ENCODE measurements at regions not wholly inside any gene's neighbourhood (a gene's known extent, or its start where the extent isn't known, plus 50 kb on each side); places are given as distances from the start of the nearest gene placed in this dataset.

DNA sequence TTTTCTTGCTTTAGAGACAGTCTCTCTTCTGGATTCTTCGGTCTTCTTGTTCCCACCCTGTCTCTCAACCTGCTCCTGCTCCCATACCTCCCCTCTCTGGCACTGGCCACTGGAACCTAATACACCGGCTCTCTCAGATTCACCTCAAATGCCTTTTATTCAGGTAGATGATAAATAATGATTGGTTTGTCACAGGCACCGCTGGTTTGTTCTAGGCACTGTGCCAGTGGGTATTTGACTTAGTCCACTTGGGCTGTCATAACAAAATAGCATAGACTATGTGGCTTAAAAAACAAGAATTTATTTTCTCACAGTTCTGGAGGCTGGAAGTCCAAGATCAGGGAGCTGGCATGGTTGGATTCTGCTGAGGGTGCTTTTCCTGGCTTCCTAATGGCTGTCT lies 278.2 kb upstream of the STT3B start:
- DNase-seq, result peak; percentile 13

DNA sequence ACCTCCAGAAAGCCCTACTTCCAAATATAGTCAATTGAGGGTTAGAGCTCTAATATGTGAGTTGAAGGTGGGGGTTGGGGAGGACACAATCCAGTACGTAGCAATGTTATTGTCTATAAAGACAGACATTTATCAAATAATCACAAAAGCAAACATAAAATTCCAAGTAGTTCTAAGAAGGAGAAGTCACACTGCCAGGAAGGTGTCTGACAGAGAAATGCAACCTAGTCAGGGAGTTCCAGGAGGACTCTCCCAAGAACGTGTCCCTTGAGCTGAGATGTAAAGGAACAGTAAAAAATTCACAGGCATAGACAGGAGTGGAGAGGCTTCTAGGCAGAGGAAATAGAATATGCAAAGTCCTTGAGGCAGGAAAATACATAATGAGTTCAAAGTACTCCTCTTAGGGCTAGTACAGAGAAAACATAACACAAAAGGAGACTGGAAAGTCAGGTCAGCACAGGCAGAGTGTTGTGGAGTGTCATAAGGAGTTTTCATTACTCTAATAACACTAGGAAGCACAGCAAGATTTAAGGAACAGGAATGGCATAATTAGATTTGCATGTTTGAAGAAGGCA lies 277.6 kb upstream of the STT3B start:
- no peak for DNase-seq

DNA sequence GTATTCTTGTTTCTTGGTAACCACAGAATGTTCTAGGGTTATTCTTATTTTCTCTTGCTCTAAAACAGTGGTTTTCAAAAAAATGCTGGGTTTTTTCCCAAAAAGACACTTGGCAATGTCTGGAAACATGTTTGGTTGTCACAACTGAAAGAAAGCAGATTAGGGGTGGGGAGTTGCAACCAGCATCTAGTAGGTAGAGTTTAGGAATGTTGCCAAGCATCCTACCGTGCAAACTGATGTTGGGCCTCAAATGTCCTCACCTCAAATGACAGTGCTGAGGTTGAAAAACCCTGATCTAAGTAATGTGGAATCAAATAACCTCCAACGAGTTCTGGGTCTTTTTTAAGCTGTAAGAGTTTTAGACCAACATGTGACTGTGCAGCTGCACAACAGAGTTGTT lies 270.5 kb upstream of the STT3B start:
- DNase-seq, result no peak

DNA sequence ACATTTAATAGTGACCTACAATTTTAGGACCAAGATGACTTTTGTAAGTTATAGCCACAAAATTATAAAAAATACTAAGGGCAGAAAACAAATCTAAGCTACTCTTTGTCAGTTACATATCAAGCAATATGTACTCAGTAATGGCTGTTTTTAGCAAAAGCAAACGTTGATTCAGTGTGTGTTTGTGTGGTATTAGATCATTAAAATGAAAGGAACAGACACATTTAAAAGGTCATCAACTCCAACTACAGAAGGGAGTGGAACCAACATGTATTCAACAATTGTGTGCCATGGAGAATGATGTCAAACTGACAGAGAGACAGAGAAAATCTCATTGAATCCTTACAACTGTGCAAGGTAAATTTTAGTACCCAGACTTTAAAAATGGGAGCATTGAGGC lies 268.8 kb upstream of the STT3B start:
- no peak for DNase-seq

DNA sequence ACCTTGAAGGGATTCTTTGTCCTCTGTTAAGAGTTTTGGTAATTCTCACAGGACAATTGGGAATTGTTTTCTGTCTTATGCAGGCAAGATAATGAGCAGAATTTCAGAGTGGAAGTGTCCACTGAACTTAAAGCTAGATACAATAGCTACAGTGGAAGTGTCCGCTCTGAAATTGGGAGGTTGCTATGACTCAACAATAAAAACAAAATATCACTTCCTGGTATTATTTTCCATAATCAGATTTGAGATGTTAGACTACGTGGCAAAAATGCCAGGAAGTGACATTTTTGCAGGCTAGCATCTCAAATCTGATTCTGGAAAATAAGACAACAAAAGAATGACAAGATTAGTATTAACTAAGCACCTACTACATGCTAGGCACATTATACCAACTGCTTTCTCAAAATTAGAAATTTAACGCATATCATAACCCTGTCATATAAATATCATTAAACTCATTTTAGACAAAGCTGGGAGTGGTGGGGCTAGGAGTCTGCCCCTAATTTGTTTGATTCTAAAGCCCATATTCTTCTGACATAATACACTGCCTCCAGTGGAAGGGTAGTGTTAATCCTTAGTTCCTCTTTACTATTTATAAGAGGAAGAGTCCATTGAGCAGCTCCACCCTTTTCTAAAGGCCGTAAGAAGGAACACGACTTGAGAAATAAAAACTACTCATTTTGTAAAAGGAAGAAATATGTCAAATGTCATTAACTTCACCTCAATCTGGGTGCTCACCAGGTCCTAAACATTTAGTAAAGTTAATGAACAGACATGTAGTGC lies 266.9 kb upstream of the STT3B start:
- no peak for DNase-seq

DNA sequence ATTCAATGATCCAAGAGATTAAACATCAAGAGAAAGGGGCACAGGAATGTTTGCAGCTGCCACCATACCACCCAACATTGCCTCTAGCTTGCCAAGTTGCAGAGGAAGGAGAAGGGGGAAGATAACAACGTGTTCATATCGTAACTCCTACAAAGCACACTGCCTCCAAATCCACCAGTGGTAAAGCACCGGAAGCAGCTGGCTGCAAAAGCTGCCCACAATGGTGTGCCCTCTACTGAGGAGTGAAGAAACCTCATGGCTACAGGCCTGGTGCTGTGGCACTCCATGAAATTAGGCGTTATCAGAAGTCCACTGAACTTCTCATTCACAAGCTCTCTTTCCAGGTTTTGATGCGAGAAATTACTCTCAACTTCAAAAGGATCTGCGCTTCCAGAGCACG lies 263.9 kb upstream of the STT3B start:
- DNase-seq, result no peak

DNA sequence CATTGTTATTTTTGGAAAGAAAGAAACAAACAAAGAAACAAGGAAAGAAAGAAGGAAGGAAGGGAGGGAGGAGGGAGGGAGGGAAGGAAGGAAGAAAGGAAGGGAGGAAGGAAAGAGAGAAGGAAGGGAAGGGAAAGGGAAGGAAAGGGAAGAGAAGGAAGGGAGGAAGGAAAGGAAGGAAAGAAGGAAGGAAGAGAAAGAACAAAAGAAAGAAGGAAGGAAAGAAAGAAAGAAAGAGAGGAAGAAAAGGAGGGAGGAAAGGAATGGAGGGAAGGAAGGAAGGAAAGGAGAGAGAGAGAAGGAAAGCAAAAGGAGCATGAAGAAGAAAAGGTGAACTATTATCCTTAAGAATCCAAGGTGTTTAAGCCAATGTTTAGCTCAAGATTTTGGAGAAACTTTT lies 262.7 kb upstream of the STT3B start:
- DNase-seq, result no peak

DNA sequence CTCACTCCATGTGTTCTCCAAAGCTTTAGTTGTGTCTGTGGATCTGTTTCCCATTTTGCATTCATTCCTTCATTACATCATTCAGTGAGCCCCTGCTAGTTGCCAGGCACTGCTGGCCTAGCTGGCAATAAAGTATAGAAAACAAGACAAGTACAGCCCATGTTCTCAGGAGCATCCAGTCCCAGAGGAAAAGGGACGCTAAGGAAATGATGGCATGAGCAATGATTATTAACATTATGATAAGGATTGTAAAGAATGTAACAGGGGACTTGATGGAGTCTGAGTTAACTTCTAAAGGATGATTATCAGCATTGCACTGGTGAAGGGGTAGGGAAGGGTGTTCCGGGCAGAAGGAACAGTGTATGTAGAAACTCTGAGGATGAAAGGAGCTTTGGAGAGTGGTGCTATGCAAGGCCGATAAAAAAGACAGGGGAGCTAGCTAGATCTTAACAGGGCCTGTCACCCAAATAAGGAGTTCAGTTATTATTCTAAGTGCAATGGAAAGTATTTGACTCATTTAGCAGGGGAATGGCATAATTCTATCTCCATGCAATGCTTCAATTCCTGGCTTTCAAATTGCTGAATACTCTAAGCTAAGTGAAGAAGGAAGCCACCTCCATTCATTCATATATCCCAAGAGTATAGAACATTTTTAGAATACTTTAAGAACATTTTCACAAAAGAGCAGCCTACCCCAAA lies 258.2 kb upstream of the STT3B start:
- no peak for DNase-seq

DNA sequence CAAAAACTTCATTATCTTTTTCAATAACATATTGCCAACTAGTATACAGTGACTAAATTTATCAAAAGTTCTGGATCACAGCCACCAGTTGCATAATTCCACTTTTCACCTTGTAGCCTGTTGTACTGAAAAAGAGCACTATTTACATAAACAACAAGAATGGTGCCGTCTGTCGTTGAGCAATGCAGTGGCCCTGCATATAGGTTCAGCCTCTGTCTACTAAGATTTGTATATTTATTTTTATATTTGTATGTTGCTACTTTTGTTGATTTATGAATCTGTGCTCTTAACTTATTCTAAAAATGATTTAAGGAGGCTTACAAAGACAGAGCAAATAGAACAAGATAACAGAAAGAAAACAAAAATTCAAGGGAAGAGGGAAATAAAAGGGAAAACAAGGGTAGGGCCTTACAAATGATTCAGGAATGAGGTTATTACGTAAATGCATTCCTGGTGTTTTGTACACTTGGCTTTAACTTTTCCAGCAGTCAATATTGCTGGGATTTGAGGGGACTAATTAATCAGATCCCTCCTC lies 257.6 kb upstream of the STT3B start:
- DNase-seq, result no peak

DNA sequence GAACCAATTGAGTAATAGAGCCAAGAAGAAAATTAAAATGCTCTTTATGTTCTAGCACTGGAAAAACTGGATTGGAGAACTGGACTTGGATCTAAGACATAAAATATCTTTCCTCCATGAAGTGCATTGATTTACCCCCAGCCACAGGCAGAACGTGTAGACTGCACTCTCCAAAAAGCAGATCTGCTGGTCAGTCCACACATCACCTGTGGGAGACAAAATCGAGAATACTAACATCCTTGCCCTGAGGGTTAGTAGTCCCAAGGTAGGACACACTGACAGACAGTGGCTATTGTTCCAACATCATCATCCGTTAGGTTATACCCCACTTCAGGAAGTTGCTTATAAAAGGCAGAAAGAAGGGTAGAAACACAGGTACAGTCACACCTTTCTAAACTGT lies 257.1 kb upstream of the STT3B start:
- DNase-seq, result no peak

DNA sequence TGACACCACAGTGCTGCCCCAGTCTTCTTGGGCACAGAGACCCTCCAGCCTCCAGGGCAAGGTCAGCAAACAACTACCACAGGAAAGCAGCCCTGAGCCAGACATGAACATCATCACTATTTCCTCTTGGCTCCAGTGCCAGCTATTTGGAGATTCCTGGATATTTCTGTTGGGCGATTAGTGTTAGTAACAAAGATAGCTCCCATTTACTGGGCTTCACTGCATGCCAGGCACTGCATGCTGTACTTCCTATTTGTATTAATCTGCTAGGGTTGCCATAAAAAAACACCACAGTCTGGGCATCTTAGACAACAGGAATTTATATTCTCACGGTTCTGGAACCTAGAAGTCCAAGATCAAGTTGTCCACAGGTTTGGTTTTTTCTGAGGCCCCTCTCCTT lies 255.1 kb upstream of the STT3B start:
- DNase-seq, result no peak

DNA sequence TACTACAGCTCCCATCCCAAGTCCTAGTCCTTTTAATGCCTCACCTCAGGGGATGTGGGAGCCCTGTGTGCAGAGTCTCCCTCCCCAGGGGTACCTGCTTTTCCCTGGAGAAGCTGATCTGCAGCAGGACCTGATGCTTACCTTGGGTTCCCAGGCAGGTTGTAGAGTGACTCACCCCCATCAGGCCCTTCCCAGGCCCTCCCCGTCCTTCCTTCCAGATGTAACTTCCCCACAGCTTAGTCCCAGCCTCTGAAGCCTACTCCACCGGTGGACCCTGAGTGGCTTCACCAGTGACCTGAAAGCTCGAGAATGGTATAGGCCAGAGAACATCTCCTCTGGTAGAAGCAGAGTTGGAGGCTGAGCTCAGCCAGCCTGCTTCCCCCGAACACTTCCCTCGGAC lies 254.2 kb upstream of the STT3B start:
- DNase-seq, result no peak

DNA sequence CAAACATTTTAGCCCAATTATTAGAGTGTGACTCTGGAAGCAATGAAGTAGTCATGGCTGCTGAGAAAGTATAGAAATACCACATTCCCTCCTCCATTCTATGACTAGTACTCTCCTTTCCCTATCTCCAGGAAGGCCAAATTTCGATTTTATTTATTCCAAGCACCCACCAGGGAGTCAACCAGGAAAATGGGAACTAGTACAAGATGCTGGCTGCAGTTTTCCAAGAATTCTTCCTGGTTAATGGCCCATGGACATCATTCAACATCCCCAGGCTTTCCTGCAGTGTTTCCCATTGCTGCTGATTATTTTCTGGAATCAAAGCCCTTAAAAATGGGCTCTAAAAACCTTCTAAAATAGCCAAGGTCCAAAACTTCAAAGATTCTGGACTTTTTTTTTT lies 247.9 kb upstream of the STT3B start:
- no peak for DNase-seq

DNA sequence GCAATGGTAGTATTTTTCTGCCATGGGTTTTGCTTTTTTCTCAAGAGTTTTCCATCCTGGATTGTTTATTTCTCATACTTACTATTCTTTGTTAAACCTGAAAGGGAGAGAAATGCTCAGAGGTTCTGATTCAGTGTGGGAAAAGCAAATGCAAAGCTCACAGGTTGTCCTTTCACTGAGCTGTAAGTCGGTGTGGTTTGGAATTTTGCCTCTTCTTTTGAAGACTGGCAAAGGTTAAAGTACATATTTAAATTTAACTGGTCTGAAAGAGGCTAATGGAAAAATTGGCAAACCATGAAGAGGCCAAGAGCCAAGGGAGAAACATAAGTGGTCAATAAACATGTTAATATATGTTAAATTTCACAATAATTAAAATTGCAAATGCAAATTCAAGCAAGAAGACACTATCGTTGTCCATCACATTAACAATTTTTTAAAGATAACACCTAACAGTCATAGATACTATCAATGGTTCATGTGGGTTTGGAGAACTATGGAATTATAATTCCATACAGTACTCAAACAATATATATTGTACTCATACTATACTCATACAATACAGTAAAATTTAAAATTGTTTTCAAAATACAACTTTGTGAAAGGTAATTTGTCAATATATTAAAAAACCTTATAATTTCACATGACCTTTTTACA lies 246.8 kb upstream of the STT3B start:
- DNase-seq, result no peak

DNA sequence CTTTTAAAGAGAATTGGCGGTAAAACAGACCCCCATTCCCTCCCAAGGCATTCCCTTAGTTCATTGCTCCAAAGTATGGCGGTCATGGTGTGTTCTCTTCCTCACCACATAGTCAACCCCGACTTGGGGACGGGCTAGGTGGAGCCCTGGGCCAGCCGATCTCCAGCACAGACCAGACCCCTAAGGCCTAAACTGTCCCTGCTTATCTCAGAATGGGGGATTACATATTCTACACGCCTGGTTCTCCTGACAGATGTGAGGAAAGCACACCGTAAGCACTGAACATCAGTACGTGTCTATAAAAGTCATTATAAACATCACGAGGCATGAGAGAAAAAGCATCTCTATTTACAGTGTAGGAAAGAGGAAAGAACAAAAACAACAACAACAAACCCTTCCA lies 244.5 kb upstream of the STT3B start:
- DNase-seq, result no peak

DNA sequence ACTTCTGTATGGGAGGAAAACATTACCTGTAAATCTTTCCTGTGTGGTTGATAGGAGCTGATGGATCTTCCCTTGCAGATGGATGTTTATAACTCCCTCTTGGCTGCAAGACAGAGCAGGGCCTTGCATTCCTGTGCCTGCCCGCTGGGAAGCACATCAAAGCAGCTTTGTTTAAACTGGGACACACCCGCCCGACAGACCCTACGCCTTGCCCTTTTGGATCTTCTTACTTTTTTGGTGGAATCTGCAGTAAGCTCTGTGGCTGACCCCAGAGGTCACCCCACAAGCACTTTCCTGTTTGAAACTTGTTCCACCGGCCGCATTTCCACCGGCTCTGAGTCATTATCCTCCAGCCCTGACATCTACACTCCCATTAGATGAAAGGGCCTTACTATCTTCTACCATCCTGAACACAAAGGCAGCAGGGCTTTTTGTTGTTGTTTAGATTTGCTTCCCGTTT lies 244.1 kb upstream of the STT3B start:
- no peak for DNase-seq

DNA sequence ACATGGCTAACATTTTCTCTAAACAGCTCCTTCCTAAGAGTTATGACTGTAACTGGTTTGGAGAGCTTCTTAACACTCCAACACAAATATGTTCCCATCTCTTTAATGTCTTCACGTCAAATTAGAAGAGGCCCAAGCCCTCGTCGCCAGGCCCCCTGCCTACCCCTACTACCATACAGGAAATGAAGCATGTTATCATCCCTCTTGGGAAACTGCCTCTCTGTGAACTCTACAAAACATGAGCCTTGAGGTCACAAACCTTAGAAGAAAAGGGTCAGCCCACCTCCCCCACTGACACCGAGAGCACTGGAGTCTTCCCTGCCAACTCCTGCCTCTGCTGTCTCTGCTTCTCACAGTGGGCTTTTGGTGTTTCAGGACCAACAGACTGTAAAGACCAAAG lies 243.1 kb upstream of the STT3B start:
- DNase-seq, result no peak

DNA sequence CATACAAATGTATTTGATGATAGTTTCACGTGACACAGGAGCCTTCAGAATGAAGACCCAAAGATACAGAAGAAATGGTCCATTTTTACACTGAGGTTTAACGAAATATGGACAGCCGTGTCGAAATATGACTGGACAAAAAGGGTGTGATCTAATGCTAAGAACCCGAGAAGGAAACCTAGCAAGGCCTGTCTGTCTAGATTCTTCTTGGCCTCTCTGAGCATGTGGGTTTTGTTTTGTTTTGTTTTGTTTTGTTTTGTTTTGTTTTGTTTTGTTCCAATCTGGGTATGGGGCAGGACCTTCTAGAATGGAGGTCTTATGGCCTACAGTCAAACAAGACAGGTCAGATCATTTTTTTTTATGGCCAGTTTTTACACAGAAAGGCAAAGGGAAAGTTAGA lies 242.7 kb upstream of the STT3B start:
- no peak for DNase-seq

DNA sequence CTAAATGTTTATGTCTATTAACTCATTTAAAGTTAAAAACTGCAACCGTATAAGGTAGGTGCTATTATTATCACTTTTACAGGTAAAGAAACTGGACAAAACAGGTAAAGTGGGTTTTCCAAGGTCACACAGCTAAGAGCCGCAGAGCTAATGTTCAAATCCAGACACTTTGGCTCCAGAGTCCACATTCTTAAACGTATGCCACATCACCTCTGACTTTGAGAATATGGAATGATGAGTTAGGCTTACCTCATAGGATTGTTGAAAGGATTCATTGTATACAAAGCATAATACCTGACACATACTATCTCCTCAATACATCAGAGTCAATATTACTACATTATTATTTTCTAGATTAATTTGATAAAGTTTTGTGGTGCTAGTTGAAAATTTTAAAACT lies 240.9 kb upstream of the STT3B start:
- DNase-seq, result no peak

DNA sequence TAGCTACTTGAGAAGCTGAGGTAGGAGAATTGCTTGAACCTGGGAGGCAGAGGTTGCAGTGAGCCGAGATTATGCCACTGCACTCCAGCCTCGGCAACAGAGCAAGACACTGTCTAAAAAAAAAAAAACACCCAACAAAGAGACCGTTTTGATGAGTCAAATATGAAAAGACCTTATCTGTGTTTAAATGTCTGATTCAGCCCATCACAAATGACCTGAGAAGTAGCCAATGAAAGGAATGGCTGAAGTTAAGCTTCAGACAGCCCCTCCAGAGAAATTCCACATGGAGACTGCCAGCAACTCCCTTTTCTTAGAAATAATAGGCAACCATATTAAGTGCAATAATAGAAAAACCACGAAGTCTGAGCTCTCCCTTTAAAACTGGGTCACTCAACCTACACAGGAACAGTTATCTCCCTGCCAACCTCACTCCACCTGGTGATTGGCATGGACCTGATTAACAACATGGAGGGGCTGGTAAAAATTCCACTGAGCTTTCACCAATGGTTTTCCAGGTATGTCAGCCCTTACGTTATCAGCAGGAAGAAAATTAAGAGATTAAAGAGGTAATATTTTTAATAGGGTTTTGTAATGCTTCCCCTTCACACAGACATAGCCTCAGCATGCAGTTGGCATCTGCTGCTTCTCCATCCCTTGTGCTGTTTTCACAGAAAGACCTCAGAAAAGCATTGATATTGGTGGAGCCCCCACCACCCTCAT lies 238.1 kb upstream of the STT3B start:
- no peak for DNase-seq

DNA sequence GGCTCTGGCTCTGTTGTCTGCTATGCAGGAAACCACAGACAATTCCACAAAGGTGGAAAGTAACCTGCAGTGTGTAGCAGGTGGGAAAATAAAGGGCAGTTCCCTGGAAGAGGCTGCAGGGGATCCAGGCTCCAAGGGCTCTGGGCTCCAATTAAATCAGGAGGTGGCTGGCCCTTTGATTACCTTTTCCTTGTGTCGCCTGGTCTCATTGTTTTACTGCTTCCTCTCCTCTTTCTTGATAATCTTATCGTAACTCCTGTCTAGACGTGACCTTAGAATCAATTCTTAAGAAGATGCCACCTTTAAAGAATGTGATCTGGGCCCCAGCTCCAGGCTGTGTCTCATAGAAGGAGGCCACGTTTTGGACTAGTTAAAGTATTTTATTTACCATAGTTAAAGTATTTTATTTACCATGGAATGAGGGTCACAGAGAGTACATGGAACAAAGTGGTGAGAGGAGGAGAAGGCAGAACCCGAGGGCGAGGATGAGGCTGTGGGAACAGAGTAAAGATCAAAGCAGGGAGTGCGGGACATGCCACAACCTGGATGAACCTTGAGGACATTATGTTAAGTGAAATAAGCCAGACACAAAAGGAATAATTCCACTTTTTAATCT lies 237.5 kb upstream of the STT3B start:
- DNase-seq, result no peak

DNA sequence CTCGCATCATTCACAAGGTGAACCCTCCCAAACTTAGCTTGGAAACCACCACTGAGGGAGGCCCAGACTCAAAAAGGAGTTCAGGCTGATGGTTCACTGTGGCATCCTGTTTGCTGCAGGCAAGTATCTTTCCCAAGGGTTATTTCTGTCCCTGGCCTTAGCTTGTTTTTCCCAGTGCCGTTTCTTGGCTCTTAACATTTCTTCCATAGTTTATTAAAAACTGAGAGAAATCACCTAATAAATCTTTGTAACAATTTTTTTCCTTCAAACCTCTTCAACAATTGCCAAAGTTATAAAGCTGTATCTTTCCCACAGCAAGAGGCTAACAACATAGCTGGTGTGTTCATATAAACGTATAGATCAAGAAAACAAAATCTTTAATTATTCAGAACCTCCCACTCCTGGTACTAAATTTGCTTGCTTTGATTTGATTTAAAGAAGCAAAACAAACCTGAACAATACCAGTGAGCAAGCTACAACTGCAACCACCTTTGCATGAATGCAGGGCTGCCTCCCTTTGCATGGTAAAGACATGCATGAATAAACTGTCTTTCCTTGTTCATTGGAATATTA lies 234.9 kb upstream of the STT3B start:
- DNase-seq, result no peak
